ENCODE measurements at regions not wholly inside any gene's neighbourhood (a gene's known extent, or its start where the extent isn't known, plus 50 kb on each side); places are given as distances from the start of the nearest gene placed in this dataset.
"Not testable (repeated sequence)": the region's sequence is repeated elsewhere in the genome, so short reads cannot be mapped to it uniquely, and the experiment has no call there.

DNA sequence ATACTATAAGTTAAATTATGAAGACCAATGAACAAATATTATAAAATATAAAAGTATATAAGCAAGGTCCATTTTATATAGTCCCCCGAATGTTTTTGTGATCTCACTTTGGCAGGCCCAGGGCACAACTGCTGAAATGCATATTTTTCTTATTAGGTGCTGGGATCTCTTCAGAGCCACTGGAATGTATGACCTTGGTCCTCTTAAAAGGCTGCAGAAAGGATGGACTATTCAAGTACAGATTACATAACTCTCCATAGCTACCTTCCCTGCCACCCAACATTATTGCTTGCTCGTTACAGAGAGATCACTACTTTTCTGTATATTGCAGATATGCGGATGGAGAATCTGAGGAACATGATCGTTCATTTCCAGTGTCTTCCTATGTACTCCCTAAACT, 925.6 kb upstream of the CELF4 start:
- no peak for DNase-seq (ENCODE audit: low read depth)
- Histone ChIP-seq H3K4me3 (ENCODE audit: low read depth, low read length) (no peak overlapping the region), H3K36me3 (ENCODE audit: control insufficient read depth, insufficient read depth, low read length) (no peaks in the 10 kb centered on the region), H3K27me3 (ENCODE audit: control insufficient read depth, insufficient read depth, low read length) (no peaks in the 10 kb centered on the region)
- TF ChIP-seq CTCF (IDR thresholded peaks at IDR 0.05; ENCODE audit: insufficient read depth, low read length, poor library complexity, severe bottlenecking) = no peak

- H3K36me3 ChIP-seq (ENCODE audit: control insufficient read depth, insufficient read depth, low read length); DNase-seq (ENCODE audit: low read depth); H3K27me3 ChIP-seq (ENCODE audit: control insufficient read depth, insufficient read depth, low read length); H3K4me3 ChIP-seq (ENCODE audit: low read depth, low read length): not testable (repeated sequence)
Observed at GRCh38 chr18:38489721-38490120, 924.1 kb upstream of the CELF4 start.

DNA sequence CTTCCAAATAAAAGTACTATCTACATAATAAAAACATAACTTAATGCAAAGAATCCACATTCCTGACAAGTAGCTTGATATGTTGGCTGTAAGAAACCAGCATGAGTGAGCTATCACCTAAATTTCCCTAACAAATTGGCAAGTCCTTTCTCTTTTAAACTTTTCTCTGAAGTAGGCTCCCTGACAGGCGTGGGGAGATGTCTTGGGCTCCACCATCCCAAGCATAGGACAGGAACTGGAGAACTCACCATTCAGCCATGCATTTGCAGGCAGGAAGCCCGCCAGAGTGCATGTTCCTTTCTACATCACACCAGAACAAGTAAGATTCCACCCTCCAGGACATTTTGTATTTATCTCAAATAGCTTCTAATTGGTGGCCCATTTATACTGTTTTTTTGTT, 921.9 kb upstream of the CELF4 start:
- Histone ChIP-seq H3K27me3 (ENCODE audit: control insufficient read depth, insufficient read depth, low read length) (no peaks in the 10 kb centered on the region), H3K36me3 (ENCODE audit: control insufficient read depth, insufficient read depth, low read length) (no peaks in the 10 kb centered on the region), H3K4me3 (ENCODE audit: low read depth, low read length) (no peak overlapping the region)
- no peak for TF ChIP-seq CTCF (IDR thresholded peaks at IDR 0.05; ENCODE audit: insufficient read depth, low read length, poor library complexity, severe bottlenecking)
- no peak for DNase-seq (ENCODE audit: low read depth)

DNA sequence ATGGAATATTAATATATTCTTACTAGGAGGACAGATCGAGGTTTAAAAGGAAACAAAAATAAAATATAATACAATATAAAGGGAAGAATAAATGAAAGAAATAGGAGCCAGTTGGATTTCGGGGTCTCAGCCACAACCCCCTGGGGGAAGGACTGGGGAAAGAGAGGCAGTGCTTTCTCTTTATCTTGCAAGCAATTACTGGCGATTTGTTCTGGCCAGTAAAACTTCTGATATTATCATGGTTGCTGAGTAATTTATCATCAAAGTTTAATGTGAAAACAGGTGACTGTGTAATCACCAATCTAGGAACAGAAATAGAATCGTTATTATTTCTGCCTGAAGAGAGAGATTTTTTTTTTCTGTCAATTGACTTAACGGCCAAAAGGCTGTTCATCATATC, 917.7 kb upstream of the CELF4 start:
- H3K4me3 ChIP-seq (ENCODE audit: low read depth, low read length) = no peak overlapping the region
- no peak for TF ChIP-seq CTCF (IDR thresholded peaks at IDR 0.05; ENCODE audit: insufficient read depth, low read length, poor library complexity, severe bottlenecking)
- no peaks in the 10 kb centered on the region for H3K27me3 ChIP-seq (ENCODE audit: control insufficient read depth, insufficient read depth, low read length)
- no peak for DNase-seq (ENCODE audit: low read depth)
- no peaks in the 10 kb centered on the region for H3K36me3 ChIP-seq (ENCODE audit: control insufficient read depth, insufficient read depth, low read length)

DNA sequence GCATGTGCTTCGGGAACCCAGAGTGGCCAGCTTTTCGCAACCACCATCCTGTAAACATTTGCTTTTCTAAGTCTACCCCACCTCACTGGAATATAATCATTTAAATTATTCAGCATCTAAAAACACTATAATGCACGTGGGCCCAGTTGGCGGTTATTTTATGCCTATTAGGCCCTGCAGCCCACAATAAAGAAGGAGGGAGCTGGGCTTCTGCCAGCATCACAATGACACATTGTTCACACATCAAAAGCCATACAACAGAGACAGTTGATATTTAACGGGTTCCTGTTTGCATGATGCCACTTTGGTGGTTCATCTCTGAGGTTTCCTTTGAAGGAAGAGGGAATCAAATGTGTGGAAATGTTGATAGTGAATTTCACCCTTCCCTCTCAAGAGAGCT, 916.0 kb upstream of the CELF4 start:
- H3K27me3 ChIP-seq (ENCODE audit: control insufficient read depth, insufficient read depth, low read length) = no peaks in the 10 kb centered on the region
- H3K36me3 ChIP-seq (ENCODE audit: control insufficient read depth, insufficient read depth, low read length) = no peaks in the 10 kb centered on the region
- no peak for TF ChIP-seq CTCF (IDR thresholded peaks at IDR 0.05; ENCODE audit: insufficient read depth, low read length, poor library complexity, severe bottlenecking)
- no peak for DNase-seq (ENCODE audit: low read depth)
- no peak overlapping the region for H3K4me3 ChIP-seq (ENCODE audit: low read depth, low read length)

DNA sequence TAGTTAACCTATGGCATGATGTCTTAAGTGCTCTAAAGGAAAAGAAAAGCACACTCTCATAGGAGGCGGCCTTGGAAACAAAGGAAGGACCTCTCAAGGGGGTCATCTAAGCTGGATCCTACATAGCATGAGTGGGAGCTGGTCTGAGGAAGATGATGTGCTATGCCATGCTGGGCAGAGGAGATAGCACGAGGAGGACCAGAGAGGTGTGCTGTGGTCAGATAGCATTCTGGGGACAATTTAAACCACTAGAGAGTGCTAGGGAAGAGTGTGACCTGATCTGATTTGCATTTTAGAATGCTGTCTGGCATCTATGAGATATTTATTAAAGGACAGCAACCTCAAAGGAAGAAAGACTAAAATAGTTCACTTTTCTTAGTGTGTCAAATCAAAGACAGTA, 910.1 kb upstream of the CELF4 start:
- no peaks in the 10 kb centered on the region for H3K27me3 ChIP-seq (ENCODE audit: control insufficient read depth, insufficient read depth, low read length)
- no peak for TF ChIP-seq CTCF (IDR thresholded peaks at IDR 0.05; ENCODE audit: insufficient read depth, low read length, poor library complexity, severe bottlenecking)
- H3K36me3 ChIP-seq (ENCODE audit: control insufficient read depth, insufficient read depth, low read length) = no peaks in the 10 kb centered on the region
- H3K4me3 ChIP-seq (ENCODE audit: low read depth, low read length) = no peak overlapping the region
- DNase-seq (ENCODE audit: low read depth) = no peak

Data from kidney epithelial cell (primary cell).